HG02610 (cell line): ENCODE measurements at regions not wholly inside any gene's neighbourhood (a gene's known extent, or its start where the extent isn't known, plus 50 kb on each side); places are given as distances from the start of the nearest gene placed in this dataset.
"Not testable (repeated sequence)": the region's sequence is repeated elsewhere in the genome, so short reads cannot be mapped to it uniquely, and the experiment has no call there.

Experiments used
- ATAC-seq: cut with Tn5 transposase; IDR thresholded peaks from one replicate; pipeline ENCODE4 v1.9.1; 2021; ENCODE audit warnings: mild to moderate bottlenecking, moderate library complexity; ENCODE audit not compliant: unreplicated experiment

DNA sequence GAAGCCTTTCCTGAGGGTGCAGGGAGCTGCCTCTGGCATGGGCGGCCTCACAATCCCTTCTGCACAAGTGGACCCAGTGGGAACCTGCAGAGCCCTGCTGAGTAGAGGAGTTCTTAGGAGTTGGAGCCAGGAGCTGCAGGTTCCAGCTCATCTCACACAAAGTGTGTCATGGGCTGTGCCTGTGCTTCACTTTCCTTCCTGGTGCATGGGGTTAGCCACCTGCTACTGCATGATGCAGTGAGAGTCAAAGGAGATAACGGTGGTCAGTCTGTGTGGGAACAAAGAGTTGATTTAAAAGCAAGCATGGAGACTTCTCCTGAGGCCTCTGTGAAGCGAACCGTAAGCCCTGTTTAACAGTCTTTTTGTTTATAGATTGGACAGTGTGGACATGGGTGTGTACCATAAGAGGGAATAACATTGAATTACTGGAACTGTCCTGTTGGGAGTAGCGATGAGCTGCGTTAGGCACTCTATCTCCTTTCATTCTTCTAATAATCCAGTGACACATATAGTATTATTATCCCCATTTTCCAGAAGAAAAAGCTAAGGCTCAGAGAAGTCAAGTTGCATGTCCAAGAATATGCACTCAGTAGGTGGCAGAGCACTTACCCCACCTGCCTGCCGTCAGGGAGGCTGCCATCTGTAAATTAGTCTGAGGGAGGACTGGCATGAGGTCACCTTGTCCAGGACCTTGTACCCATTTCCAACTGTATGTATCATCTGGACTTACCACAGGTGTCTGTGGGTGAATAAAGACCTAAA is 68.7 kb upstream of the PRR23C start:
- no peak for ATAC-seq

DNA sequence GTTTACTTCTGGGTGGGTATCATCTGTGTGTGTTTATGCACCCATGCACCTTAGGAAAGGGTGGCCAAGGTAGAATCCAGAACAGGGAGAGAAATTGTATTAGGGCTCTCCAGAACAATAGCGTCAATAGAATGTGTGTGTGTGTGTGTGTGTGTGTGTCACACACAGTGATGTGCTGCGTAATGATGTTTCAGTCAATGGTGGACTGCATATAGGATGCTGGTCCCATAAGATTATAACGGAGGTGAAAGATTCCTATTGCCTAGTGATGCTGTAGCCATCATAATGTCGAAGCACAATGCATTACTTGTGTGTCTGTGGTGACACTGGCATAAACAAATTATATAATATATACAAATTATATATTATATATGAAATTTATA is 69.3 kb upstream of the PRR23C start:
- ATAC-seq, result no peak

DNA sequence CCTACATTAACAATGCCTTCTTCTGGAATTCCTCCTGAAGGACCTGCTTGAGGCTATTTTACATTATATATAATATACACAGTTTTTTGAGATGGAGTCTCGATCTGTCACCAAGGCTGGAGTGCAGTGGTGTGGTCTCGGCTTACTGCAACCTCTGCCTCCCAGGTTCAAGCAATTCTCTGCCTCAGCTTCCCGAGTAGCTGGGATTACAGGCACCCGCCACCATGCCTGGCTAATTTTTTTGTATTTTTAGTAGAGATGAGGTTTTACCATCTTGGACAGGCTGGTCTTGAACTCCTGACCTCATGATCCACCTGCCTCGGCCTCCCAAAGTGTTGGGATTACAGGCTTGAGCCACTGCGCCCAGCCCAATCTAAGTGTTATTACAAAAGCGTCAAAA is 71.9 kb upstream of the PRR23C start:
- not testable (repeated sequence) for ATAC-seq

DNA sequence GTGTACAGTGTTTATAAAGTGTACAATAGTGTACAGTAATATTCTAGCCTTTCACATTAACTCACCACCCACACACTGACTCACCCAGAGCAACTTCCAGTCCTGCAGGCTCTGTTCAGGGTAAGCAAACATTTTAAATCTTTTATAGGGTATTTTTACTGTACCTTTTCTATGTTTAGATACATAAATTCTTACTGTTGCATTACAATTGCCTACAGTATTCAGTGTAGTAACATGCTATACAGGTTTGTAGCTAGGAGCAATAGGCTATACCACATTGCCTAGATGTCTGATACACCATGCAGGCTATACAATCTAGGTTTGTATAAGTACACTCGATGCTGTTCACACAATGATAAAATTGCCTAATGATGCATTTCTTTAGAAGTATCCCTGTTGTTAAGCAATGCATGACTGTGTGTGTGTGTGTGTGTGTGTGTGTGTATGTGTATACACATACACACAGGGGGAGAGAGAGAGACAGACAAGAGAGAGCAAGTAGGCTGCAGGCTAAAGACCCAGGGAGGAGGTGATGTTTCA is 72.5 kb upstream of the PRR23C start:
- ATAC-seq, result no peak

DNA sequence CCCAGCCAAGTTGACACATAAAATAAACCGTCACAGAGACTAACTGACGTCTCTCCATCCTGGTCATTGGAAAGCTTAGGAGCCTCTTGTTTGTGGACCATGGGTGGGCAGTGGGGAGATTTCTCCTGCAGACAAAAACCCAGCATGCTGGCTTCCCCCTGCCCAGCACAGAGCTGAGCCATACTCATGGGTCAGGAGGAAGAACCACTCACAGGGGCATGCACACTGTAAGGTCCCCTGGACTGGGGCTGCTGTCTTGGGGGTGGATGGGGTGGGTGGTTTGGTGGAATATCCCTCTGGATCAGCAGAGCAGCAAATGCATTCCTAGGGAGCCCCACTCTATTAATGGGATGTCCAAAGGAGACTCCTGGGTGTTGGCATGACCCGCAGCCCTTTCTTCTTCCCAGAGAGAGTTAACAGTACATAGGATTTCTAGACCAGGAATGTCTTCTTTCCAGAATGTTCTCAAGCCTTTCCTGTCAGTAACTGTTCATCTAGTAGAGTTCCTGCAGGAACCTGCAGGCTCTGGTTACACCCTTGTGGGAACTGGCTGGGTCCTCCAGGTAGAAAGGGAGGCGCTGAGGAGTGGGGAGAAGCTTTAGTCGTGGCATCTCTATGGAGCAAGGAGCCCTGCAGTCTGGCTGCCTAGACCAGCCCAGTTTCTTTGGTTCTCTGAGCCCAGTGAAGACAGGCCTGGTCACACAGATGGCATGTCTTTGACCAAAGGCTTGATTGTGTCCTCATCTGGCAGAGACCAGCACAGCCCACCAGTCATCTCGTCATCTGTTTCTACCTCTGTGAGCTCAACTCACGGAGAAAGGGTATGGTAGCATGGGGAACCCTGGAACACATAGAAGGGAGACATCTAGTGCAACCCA is 73.4 kb upstream of the PRR23C start:
- no peak for ATAC-seq

DNA sequence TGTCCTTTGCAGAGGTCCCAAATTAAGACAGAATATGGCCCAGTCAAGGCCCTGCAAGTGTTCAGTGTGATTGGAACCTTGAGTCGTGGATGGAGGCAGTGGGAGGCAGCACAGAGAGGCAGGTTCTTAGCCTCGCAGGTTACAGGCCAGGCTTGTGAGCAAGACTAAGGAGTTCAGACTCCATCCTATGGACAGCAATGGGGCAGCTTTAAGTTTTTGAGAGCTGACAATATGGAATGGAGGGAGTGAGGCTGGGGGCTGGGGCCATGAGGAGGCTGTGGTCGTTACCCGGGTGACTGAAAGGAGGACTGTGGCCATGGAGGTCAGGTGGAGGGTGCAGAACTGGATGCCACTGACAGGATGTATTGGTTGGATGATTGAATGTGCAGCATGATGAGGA is 74.1 kb upstream of the PRR23C start:
- no peak for ATAC-seq

- no peak for ATAC-seq
Observed at GRCh38 chr3:139119331-139120025, 74.8 kb upstream of the PRR23C start.

DNA sequence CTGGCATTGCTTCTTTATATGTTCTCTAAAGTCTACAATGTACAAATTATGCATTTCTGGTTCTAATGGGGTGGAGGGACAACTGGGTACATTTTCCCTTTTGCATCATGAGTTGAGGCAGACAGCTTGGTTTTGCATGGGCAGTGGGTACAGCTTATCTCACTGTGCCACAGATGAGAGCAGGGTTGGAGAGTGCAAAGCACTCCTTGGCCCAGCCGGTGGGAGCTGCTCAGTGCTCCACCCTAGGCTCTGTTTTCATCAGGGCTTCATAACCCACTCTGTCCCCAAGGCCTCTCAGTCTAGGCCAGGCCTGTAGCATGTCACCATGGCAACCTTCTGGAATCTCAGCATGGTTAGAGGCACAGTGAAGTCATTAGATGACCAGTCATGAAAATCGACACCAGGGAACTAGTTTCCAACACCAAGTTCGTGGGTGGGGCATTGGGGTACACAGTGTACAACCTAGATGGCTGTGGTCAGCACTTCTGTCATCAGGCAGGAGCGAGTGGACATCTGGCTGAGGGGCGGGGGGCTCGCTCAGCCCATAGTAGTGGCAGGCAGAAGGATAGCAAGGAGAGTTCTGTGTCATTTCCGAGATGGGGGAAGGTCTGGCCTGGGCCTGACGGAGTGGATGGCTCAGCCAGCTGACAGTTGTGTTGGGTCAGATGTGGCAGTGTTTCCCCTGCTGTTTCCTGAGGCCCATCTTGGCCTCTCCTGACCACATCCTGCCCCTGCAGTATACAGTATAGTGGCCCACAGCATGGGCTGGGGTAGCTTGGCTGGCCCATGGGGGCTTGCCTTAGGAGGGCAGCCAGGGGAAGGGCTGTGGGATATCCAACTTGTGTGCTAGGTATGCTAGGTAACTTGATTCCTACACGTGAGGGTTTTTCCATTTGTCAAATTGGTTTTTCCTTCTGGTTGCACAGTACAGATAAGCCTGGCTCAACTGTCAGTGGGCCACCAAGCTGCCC is 75.7 kb upstream of the PRR23C start:
- ATAC-seq, result no peak

- no peak for ATAC-seq
Observed at GRCh38 chr3:139121513-139122220, 77.0 kb upstream of the PRR23C start.

DNA sequence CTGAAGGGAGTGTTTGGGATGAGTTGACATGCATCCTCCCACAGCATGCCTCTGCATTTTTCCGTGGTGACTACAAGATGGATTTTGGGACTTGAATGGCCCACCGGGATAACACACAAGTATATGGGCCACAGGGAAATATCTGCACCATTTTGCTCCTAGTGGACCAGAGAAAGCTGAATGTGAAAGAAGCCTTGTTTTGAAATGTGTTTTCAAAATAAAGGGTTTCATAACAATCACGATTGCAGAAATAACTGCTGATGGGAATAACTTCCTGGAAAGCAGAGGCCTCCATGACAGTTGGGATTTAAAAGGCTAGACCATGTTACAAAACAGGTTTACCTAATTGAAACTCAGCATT is 77.5 kb upstream of the PRR23C start:
- no peak for ATAC-seq

- no peak for ATAC-seq
Observed at GRCh38 chr3:139122612-139123011, 77.9 kb upstream of the PRR23C start.

- no peak for ATAC-seq
Observed at GRCh38 chr3:139123377-139124095, 78.8 kb upstream of the PRR23C start.

- no peak for ATAC-seq
Observed at GRCh38 chr3:139124197-139124596, 79.5 kb upstream of the PRR23C start.

DNA sequence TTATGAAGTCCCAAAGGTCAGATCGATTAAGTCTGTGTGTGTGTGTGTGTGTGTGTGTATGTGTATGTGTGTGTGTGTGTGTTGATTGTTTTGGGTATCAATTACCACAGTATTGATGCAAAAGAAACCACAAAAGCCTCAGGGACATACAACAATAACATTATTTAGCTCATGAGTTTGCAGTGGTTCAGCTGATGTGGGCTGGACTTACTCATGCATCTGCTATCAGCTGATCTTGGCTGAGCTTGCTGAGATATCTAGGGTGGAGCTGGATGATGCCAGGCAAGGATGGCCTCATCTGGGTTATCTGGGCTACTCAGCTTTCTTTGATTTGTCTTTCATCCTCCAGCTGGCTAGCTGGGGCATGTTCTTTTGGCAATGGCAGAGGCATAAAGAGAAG is 82.4 kb upstream of the PRR23C start:
- no peak for ATAC-seq

DNA sequence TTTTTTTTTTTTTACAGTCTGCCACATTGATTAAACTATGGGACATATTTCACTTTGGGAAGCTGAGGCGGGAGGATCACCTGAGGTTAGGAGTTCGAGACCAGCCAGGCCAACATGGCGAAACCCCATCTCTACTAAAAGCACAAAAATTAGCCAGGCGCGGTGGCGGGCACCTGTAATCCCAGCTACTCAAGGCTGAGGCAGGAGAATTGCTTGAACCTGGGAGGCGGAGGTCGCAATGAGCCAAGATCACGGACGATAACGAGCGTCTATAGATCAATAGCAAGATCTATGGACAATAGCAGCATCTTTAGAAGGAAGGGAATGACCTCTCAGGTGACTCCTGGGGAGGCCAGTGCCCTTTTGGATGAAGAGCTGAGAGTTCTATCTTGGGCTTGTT is 82.9 kb upstream of the PRR23C start:
- not testable (repeated sequence) for ATAC-seq

GRCh38 chr3:139128803-139129202 is 84.1 kb upstream of the PRR23C start:
- ATAC-seq, result no peak

DNA sequence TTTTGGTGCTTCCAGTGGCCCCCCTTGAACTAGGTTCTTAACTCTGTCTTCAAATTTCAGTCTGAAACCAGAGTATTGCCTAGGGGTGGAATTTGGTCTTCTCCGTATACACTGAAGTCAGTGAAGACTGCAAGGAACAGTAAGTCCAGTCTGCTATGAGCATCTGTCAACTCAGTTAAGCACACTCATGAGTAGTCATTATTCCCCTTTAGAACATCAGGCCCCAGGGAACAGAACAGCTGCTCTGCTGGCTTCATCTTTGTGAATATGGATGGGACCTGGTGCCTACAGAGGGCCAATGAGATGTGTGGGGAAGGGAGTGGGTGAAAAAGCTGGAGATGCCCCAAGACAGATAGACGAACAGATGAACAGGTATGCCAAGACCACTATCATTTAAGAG is 85.2 kb upstream of the PRR23C start:
- ATAC-seq, result no peak

DNA sequence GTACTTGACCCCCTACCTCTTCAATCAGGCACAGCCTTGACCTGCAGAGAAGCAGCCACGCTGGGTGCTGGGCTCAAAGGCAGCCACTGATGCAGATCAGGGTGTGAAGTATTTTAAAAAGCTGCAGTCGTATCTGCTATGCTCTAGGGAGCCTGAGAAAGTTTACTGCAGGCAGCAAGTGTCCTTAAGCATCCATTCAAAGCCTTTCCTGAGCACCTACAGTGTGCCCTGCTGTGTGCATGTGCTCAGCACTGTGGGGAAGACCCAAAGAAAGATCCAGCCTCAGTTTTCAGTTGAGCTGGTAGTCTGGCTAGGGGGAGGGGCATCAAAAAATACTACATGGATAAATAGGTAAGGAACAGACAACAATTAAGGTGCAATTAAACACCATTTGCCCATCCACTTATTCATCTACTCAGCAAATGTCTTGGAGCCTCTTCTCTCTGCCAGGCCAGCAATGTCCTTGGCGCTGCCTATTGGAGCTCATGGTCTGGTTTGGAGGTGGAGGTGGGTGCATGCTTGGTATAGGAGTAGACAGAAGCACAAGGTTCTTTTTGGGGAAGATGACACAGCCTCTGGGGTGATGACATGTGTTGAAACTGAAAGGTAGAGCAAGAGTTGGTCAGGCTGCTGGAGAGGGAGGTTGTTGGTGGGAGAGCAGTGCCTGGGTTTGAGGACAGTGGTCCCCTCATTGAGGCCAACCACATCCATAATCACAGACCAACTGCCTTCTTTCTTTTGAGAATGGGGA is 85.9 kb upstream of the PRR23C start:
- ATAC-seq, result no peak
